Stimulated activated memory B cell treated with anti-CD40 and anti-IgM and Interleukin-4, amounts not matched to agents 10 μg/mL and 1 μg/mL and 100 μg/mL, for 72 hours (primary cell): ENCODE measurements at regions not wholly inside any gene's neighbourhood (a gene's known extent, or its start where the extent isn't known, plus 50 kb on each side); places are given as distances from the start of the nearest gene placed in this dataset.

ENCODE experiments used
- ATAC-seq: fragments of 150-1000 bp; cut with Tn5 transposase; 2 replicates; pipeline ENCODE4 v1.10.0; 2021
- H3K27ac Mint-ChIP-seq: one replicate; pipeline ENCODE4 v1.8.0; 2022; ENCODE audit warnings: mild to moderate bottlenecking, mixed read lengths
- H3K27me3 Mint-ChIP-seq: one replicate; pipeline ENCODE4 v1.8.0; 2022; ENCODE audit warnings: mixed read lengths
- H3K36me3 Mint-ChIP-seq: one replicate; pipeline ENCODE4 v1.8.0; 2022; ENCODE audit warnings: mixed read lengths
- H3K4me1 Mint-ChIP-seq: one replicate; pipeline ENCODE4 v1.8.0; 2022; ENCODE audit warnings: mixed read lengths
- H3K4me3 Mint-ChIP-seq: one replicate; pipeline ENCODE4 v1.8.0; 2022; ENCODE audit warnings: mild to moderate bottlenecking, moderate library complexity, mixed read lengths
- H3K9me3 Mint-ChIP-seq: one replicate; pipeline ENCODE4 v1.8.0; 2022; ENCODE audit warnings: mixed read lengths

- no peak for ATAC-seq
- no peak overlapping the region for H3K27ac Mint-ChIP-seq
These were observed 373.3 kb upstream of the RBMS3 start for GRCh38 chr3:28907616-28908015.

GRCh38 chr3:28912120-28912885, 368.6 kb upstream of the RBMS3 start:
- Mint-ChIP-seq H3K27me3 (no peaks in the 10 kb centered on the region), H3K9me3 (no peaks in the 10 kb centered on the region), H3K4me3 (no peak overlapping the region), H3K36me3 (no peaks in the 10 kb centered on the region), H3K27ac (no peak overlapping the region), H3K4me1 (peaks cover 14% of the 10 kb centered on the region)
- ATAC-seq, result no peak

More at GRCh38 chr3:28907616-28908015, 373.3 kb upstream of the RBMS3 start:
- Mint-ChIP-seq H3K36me3 (no peaks in the 10 kb centered on the region), H3K4me1 (no peaks in the 10 kb centered on the region), H3K4me3 (no peak overlapping the region), H3K27me3 (no peaks in the 10 kb centered on the region), H3K9me3 (no peaks in the 10 kb centered on the region)

GRCh38 chr3:28915741-28916500, 364.9 kb upstream of the RBMS3 start:
- Mint-ChIP-seq H3K36me3 (no peaks in the 10 kb centered on the region), H3K4me3 (no peak overlapping the region), H3K27ac (no peak overlapping the region), H3K9me3 (no peaks in the 10 kb centered on the region), H3K4me1 (peaks cover 18% of the 10 kb centered on the region), H3K27me3 (no peaks in the 10 kb centered on the region)
- no peak for ATAC-seq

GRCh38 chr3:28916713-28917499, 364.0 kb upstream of the RBMS3 start:
- Mint-ChIP-seq H3K9me3 (no peaks in the 10 kb centered on the region), H3K27me3 (no peaks in the 10 kb centered on the region), H3K4me3 (peak overlapping the region; percentile 26), H3K4me1 (peaks cover 18% of the 10 kb centered on the region), H3K27ac (no peak overlapping the region), H3K36me3 (no peaks in the 10 kb centered on the region)
- ATAC-seq, result peak; percentile 67

GRCh38 chr3:28917895-28918475, 362.9 kb upstream of the RBMS3 start:
- Mint-ChIP-seq H3K4me3 (no peak overlapping the region), H3K27ac (no peak overlapping the region), H3K27me3 (no peaks in the 10 kb centered on the region), H3K4me1 (peaks cover 18% of the 10 kb centered on the region), H3K36me3 (no peaks in the 10 kb centered on the region), H3K9me3 (no peaks in the 10 kb centered on the region)
- no peak for ATAC-seq

- no peak overlapping the region for H3K27ac Mint-ChIP-seq
- ATAC-seq, result no peak
- no peaks in the 10 kb centered on the region for H3K36me3 Mint-ChIP-seq
- no peak overlapping the region for H3K4me3 Mint-ChIP-seq
- peaks cover 3% of the 10 kb centered on the region for H3K4me1 Mint-ChIP-seq
- H3K27me3 Mint-ChIP-seq, result no peaks in the 10 kb centered on the region
- H3K9me3 Mint-ChIP-seq, result no peaks in the 10 kb centered on the region
These were observed 358.5 kb upstream of the RBMS3 start for GRCh38 chr3:28922376-28922775.

GRCh38 chr3:28923994-28924393, 356.9 kb upstream of the RBMS3 start:
- H3K4me3 Mint-ChIP-seq, result no peak overlapping the region
- ATAC-seq, result no peak
- H3K4me1 Mint-ChIP-seq, result no peaks in the 10 kb centered on the region
- no peaks in the 10 kb centered on the region for H3K36me3 Mint-ChIP-seq
- no peak overlapping the region for H3K27ac Mint-ChIP-seq
- no peaks in the 10 kb centered on the region for H3K27me3 Mint-ChIP-seq
- H3K9me3 Mint-ChIP-seq, result no peaks in the 10 kb centered on the region

GRCh38 chr3:28924744-28925360, 356.0 kb upstream of the RBMS3 start:
- no peak overlapping the region for H3K27ac Mint-ChIP-seq
- H3K9me3 Mint-ChIP-seq, result no peaks in the 10 kb centered on the region
- H3K27me3 Mint-ChIP-seq, result no peaks in the 10 kb centered on the region
- no peaks in the 10 kb centered on the region for H3K36me3 Mint-ChIP-seq
- no peak for ATAC-seq
- no peak overlapping the region for H3K4me3 Mint-ChIP-seq
- H3K4me1 Mint-ChIP-seq, result no peaks in the 10 kb centered on the region

GRCh38 chr3:28933337-28933736, 347.5 kb upstream of the RBMS3 start:
- no peak overlapping the region for H3K4me3 Mint-ChIP-seq
- no peak for ATAC-seq
- H3K9me3 Mint-ChIP-seq, result no peaks in the 10 kb centered on the region
- no peaks in the 10 kb centered on the region for H3K36me3 Mint-ChIP-seq
- no peaks in the 10 kb centered on the region for H3K4me1 Mint-ChIP-seq
- H3K27me3 Mint-ChIP-seq, result no peaks in the 10 kb centered on the region
- H3K27ac Mint-ChIP-seq, result no peak overlapping the region

- Mint-ChIP-seq H3K27me3 (no peaks in the 10 kb centered on the region), H3K4me1 (no peaks in the 10 kb centered on the region), H3K36me3 (no peaks in the 10 kb centered on the region), H3K4me3 (no peak overlapping the region), H3K27ac (no peak overlapping the region), H3K9me3 (no peaks in the 10 kb centered on the region)
- ATAC-seq, result no peak
These were observed 346.6 kb upstream of the RBMS3 start for GRCh38 chr3:28934126-28934813.

GRCh38 chr3:28935146-28935545, 345.7 kb upstream of the RBMS3 start:
- Mint-ChIP-seq H3K4me3 (no peak overlapping the region), H3K27me3 (no peaks in the 10 kb centered on the region), H3K4me1 (peaks cover 4% of the 10 kb centered on the region), H3K27ac (no peak overlapping the region), H3K36me3 (no peaks in the 10 kb centered on the region), H3K9me3 (no peaks in the 10 kb centered on the region)
- ATAC-seq, result no peak

- H3K27ac Mint-ChIP-seq, result no peak overlapping the region
- peaks cover 10% of the 10 kb centered on the region for H3K4me1 Mint-ChIP-seq
- H3K4me3 Mint-ChIP-seq, result no peak overlapping the region
- no peaks in the 10 kb centered on the region for H3K36me3 Mint-ChIP-seq
- ATAC-seq, result no peak
- H3K27me3 Mint-ChIP-seq, result no peaks in the 10 kb centered on the region
- no peaks in the 10 kb centered on the region for H3K9me3 Mint-ChIP-seq
These were observed 344.7 kb upstream of the RBMS3 start for GRCh38 chr3:28936154-28936553.

GRCh38 chr3:28940530-28940929, 340.3 kb upstream of the RBMS3 start:
- Mint-ChIP-seq H3K4me3 (no peak overlapping the region), H3K4me1 (peaks cover 10% of the 10 kb centered on the region), H3K9me3 (no peaks in the 10 kb centered on the region), H3K27ac (no peak overlapping the region), H3K36me3 (no peaks in the 10 kb centered on the region), H3K27me3 (no peaks in the 10 kb centered on the region)
- peak; percentile 56 for ATAC-seq

- ATAC-seq, result no peak
- Mint-ChIP-seq H3K9me3 (no peaks in the 10 kb centered on the region), H3K4me1 (peaks cover 10% of the 10 kb centered on the region), H3K27me3 (no peaks in the 10 kb centered on the region), H3K27ac (no peak overlapping the region), H3K4me3 (no peak overlapping the region), H3K36me3 (no peaks in the 10 kb centered on the region)
These were observed 339.9 kb upstream of the RBMS3 start for GRCh38 chr3:28940994-28941393.
